CD4-positive, alpha-beta T cell treated with Interleukin-4 for 1 hour (primary cell): ENCODE measurements at regions not wholly inside any gene's neighbourhood (a gene's known extent, or its start where the extent isn't known, plus 50 kb on each side); places are given as distances from the start of the nearest gene placed in this dataset.
"Not testable (repeated sequence)": the region's sequence is repeated elsewhere in the genome, so short reads cannot be mapped to it uniquely, and the experiment has no call there.

ENCODE experiments used
- DNase-seq, 2 donors: peaks; one replicate each; pipeline ENCODE4 v3.0.0-alpha.2; 2020 to 2022

GRCh38 chr12:14214495-14214894 lies 151.0 kb upstream of the ATF7IP start:
- DNase-seq = no peak

GRCh38 chr12:14215949-14216348 lies 149.5 kb upstream of the ATF7IP start:
- not testable (repeated sequence) for DNase-seq

- DNase-seq = peak in 1 of 2 donors; percentile 59
These were observed 148.8 kb upstream of the ATF7IP start for GRCh38 chr12:14216405-14217294.

GRCh38 chr12:14219156-14219555 lies 146.3 kb upstream of the ATF7IP start:
- DNase-seq = no peak

- DNase-seq = not testable (repeated sequence)
These were observed 145.8 kb upstream of the ATF7IP start for GRCh38 chr12:14219670-14220069.

- no peak for DNase-seq
These were observed 140.4 kb upstream of the ATF7IP start for GRCh38 chr12:14225064-14225463.

GRCh38 chr12:14235176-14235575 lies 130.3 kb upstream of the ATF7IP start:
- DNase-seq = not testable (repeated sequence)

- not testable (repeated sequence) for DNase-seq
These were observed 128.8 kb upstream of the ATF7IP start for GRCh38 chr12:14236641-14237040.

- DNase-seq = peak in 1 of 2 donors; percentile 56
These were observed 127.2 kb upstream of the ATF7IP start for GRCh38 chr12:14238221-14238792.

GRCh38 chr12:14239350-14239934 lies 126.0 kb upstream of the ATF7IP start:
- peak; percentile 57 to 71 for DNase-seq

GRCh38 chr12:14239935-14240872 lies 125.3 kb upstream of the ATF7IP start:
- DNase-seq = peak; percentile 33 to 64

GRCh38 chr12:14240873-14241220 lies 124.6 kb upstream of the ATF7IP start:
- no peak for DNase-seq

- not testable (repeated sequence) for DNase-seq
These were observed 122.7 kb upstream of the ATF7IP start for GRCh38 chr12:14242825-14243224.

GRCh38 chr12:14243941-14244340 lies 121.5 kb upstream of the ATF7IP start:
- no peak for DNase-seq

- no peak for DNase-seq
These were observed 120.4 kb upstream of the ATF7IP start for GRCh38 chr12:14244876-14245669.

- DNase-seq = no peak
These were observed 118.3 kb upstream of the ATF7IP start for GRCh38 chr12:14247166-14247565.

GRCh38 chr12:14249368-14249767 lies 116.1 kb upstream of the ATF7IP start:
- DNase-seq = no peak

GRCh38 chr12:14252697-14253096 lies 112.8 kb upstream of the ATF7IP start:
- DNase-seq = no peak

- DNase-seq = no peak
These were observed 112.0 kb upstream of the ATF7IP start for GRCh38 chr12:14253496-14253895.

- DNase-seq = no peak
These were observed 110.7 kb upstream of the ATF7IP start for GRCh38 chr12:14254781-14255180.

- peak; percentile 37 to 73 for DNase-seq
These were observed 109.4 kb upstream of the ATF7IP start for GRCh38 chr12:14256121-14256520.
